ENCODE measurements at regions not wholly inside any gene's neighbourhood (a gene's known extent, or its start where the extent isn't known, plus 50 kb on each side); places are given as distances from the start of the nearest gene placed in this dataset.
A peak's percentile ranks its signal among the peaks of the same experiment; 100 is the strongest.

DNA sequence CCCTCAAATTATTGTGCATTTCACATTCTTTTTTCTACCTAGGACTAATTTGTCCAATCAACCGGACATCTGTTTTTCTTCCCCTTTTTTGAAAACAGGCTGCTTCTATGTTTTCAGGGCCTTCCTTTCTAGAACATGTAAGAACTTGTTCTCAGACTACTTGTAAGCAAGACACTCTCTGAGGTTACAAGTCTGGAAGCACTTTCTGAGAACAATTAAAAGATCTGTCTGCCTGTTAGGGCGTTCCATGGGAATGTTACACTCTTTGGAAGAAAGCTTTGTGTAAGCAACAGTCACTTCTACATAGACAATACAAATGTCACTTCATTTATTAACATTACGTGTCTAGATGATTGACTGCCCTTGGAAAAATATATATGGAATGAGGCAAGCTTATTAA is 50.9 kb upstream of the HSPB3 start:
- TF ChIP-seq EZH2 (IDR thresholded peaks at IDR 0.05; ENCODE audit: borderline replicate concordance) (no peak), EZH2phosphoT487 (IDR thresholded peaks at IDR 0.05; ENCODE audit: low read depth, severe bottlenecking, unreplicated experiment) (no peak)
- TF ChIP-seq, protein P1, sequence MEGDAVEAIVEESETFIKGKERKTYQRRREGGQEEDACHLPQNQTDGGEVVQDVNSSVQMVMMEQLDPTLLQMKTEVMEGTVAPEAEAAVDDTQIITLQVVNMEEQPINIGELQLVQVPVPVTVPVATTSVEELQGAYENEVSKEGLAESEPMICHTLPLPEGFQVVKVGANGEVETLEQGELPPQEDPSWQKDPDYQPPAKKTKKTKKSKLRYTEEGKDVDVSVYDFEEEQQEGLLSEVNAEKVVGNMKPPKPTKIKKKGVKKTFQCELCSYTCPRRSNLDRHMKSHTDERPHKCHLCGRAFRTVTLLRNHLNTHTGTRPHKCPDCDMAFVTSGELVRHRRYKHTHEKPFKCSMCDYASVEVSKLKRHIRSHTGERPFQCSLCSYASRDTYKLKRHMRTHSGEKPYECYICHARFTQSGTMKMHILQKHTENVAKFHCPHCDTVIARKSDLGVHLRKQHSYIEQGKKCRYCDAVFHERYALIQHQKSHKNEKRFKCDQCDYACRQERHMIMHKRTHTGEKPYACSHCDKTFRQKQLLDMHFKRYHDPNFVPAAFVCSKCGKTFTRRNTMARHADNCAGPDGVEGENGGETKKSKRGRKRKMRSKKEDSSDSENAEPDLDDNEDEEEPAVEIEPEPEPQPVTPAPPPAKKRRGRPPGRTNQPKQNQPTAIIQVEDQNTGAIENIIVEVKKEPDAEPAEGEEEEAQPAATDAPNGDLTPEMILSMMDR (IDR thresholded peaks at IDR 0.05; ENCODE audit: poor library complexity): no peak
- Histone ChIP-seq H3K36me3 (replicated peaks; ENCODE audit: insufficient read depth, low read depth) (no peaks in the 10 kb centered on the region), H3K79me2 (no peaks in the 10 kb centered on the region), H3K9me2 (replicated peaks; ENCODE audit: insufficient read depth) (no peaks in the 10 kb centered on the region), H2AFZ (no peak overlapping the region), H3K9me3 (ENCODE audit: low read depth) (no peaks in the 10 kb centered on the region), H4K20me1 (ENCODE audit: insufficient read depth, poor library complexity, severe bottlenecking) (no peaks in the 10 kb centered on the region), H3K27me3 (no peaks in the 10 kb centered on the region), H3K27ac (peak overlapping the region; percentile 36), H3K4me3 (no peak overlapping the region), H3K4me1 (ENCODE audit: insufficient read depth) (peaks cover 10% of the 10 kb centered on the region), H3K4me2 (no peak overlapping the region)
- WGBS (ENCODE audit: low lambda C conversion rate, missing lambda C conversion rate): 58% methylated on average over 3 of the region's 3 CpGs
- no peak for DNase-seq (ENCODE audit: low spot score)

DNA sequence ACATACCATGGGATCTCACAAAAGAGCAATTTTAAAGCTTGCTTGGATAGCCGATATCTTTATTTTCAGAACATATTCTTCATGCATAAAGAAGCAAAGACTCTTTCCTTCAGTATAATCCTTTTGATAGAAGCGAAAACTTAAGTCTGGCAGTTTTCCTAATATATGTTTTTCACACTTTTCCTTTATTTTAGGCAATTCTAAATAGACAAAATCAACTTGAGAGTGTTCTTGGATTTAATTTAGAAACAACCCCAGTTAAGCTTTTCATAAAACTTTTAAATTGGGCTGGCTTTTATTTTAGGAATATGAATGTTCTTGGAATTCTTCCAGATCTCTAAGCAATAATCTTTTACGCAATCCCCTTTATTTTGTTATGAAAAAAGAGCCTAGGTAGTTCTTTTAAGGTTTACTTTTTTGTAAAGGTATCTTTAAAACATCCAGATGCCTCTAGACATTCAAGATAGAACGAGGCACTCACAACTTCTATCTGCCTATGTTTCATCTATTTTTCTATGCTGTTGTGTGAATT is 51.5 kb upstream of the HSPB3 start:
- peaks cover 10% of the 10 kb centered on the region for H3K4me1 ChIP-seq (ENCODE audit: insufficient read depth)
- H3K27ac ChIP-seq: peak overlapping the region; percentile 36
- no peaks in the 10 kb centered on the region for H3K9me2 ChIP-seq (replicated peaks; ENCODE audit: insufficient read depth)
- H3K9me3 ChIP-seq (ENCODE audit: low read depth): no peaks in the 10 kb centered on the region
- no peaks in the 10 kb centered on the region for H3K36me3 ChIP-seq (replicated peaks; ENCODE audit: insufficient read depth, low read depth)
- WGBS (ENCODE audit: low lambda C conversion rate, missing lambda C conversion rate): 82% methylated on average over 4 of the region's 4 CpGs
- DNase-seq (ENCODE audit: low spot score): no peak
- H3K27me3 ChIP-seq: no peaks in the 10 kb centered on the region
- no peaks in the 10 kb centered on the region for H4K20me1 ChIP-seq (ENCODE audit: insufficient read depth, poor library complexity, severe bottlenecking)
- no peak for TF ChIP-seq EZH2phosphoT487 (IDR thresholded peaks at IDR 0.05; ENCODE audit: low read depth, severe bottlenecking, unreplicated experiment)
- TF ChIP-seq, protein P1 (IDR thresholded peaks at IDR 0.05; ENCODE audit: poor library complexity): no peak
- TF ChIP-seq EZH2 (IDR thresholded peaks at IDR 0.05; ENCODE audit: borderline replicate concordance): no peak
- no peak overlapping the region for H2AFZ ChIP-seq
- H3K4me3 ChIP-seq: no peak overlapping the region
- H3K79me2 ChIP-seq: no peaks in the 10 kb centered on the region
- H3K4me2 ChIP-seq: no peak overlapping the region

DNA sequence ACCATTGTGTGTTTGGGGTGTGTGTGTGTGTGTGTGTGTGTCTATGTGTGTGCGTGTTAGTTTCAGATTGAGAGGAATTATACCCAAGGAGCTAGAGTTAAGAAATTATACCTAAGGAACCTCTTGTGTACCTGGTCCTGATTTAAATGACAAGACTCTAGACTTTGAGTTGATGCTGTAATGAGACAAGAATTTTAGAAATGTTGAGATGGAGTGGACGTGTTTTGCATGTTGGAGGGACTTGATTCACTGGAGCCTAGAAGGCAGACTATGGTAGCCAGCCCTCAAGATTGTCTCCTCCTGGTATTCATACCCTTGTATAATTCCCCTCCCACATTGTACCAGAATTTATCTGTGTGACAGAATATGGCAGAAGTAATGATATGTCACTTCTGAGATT is 52.4 kb upstream of the HSPB3 start:
- Histone ChIP-seq H3K4me1 (ENCODE audit: insufficient read depth) (peaks cover 10% of the 10 kb centered on the region), H3K27ac (no peak overlapping the region), H3K27me3 (no peaks in the 10 kb centered on the region), H3K79me2 (no peaks in the 10 kb centered on the region), H3K4me3 (no peak overlapping the region), H3K36me3 (replicated peaks; ENCODE audit: insufficient read depth, low read depth) (no peaks in the 10 kb centered on the region), H3K9me2 (replicated peaks; ENCODE audit: insufficient read depth) (no peaks in the 10 kb centered on the region), H4K20me1 (ENCODE audit: insufficient read depth, poor library complexity, severe bottlenecking) (no peaks in the 10 kb centered on the region), H2AFZ (no peak overlapping the region), H3K9me3 (ENCODE audit: low read depth) (no peaks in the 10 kb centered on the region), H3K4me2 (no peak overlapping the region)
- TF ChIP-seq, protein P1 (IDR thresholded peaks at IDR 0.05; ENCODE audit: poor library complexity): no peak
- no peak for TF ChIP-seq EZH2 (IDR thresholded peaks at IDR 0.05; ENCODE audit: borderline replicate concordance)
- no peak for TF ChIP-seq EZH2phosphoT487 (IDR thresholded peaks at IDR 0.05; ENCODE audit: low read depth, severe bottlenecking, unreplicated experiment)
- 86% methylated on average over 2 of the region's 2 CpGs for WGBS (ENCODE audit: low lambda C conversion rate, missing lambda C conversion rate)
- no peak for DNase-seq (ENCODE audit: low spot score)

DNA sequence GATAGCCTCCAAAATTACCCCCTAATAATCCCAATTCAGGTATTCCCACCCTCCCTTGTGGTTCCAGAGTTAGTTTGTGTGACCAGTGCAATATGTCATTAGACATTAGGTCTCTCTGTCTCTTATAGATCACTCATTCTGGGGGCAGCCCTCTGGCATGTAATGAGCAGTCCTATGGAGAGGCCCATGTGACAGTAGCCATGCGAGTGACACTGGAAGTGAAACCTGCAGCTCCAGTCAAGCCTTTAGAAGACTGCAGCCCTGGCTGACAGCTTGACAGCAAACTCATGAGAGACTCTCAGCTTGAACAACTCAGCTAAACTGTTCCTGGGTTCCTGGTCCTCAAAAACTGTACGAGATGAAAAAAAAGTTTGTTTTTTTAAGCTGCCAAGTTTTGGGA is 54.0 kb upstream of the HSPB3 start:
- H3K27me3 ChIP-seq: no peaks in the 10 kb centered on the region
- no peaks in the 10 kb centered on the region for H3K79me2 ChIP-seq
- WGBS (ENCODE audit: low lambda C conversion rate, missing lambda C conversion rate): 48% methylated on average over 2 of the region's 2 CpGs
- H3K4me1 ChIP-seq (ENCODE audit: insufficient read depth): peaks cover 10% of the 10 kb centered on the region
- no peak overlapping the region for H3K4me3 ChIP-seq
- no peak overlapping the region for H3K4me2 ChIP-seq
- H3K27ac ChIP-seq: no peak overlapping the region
- no peak for DNase-seq (ENCODE audit: low spot score)
- H2AFZ ChIP-seq: no peak overlapping the region
- H4K20me1 ChIP-seq (ENCODE audit: insufficient read depth, poor library complexity, severe bottlenecking): no peaks in the 10 kb centered on the region
- no peaks in the 10 kb centered on the region for H3K9me3 ChIP-seq (ENCODE audit: low read depth)
- H3K9me2 ChIP-seq (replicated peaks; ENCODE audit: insufficient read depth): no peaks in the 10 kb centered on the region
- TF ChIP-seq, protein P1 (IDR thresholded peaks at IDR 0.05; ENCODE audit: poor library complexity): no peak
- TF ChIP-seq EZH2phosphoT487 (IDR thresholded peaks at IDR 0.05; ENCODE audit: low read depth, severe bottlenecking, unreplicated experiment): no peak
- no peak for TF ChIP-seq EZH2 (IDR thresholded peaks at IDR 0.05; ENCODE audit: borderline replicate concordance)
- no peaks in the 10 kb centered on the region for H3K36me3 ChIP-seq (replicated peaks; ENCODE audit: insufficient read depth, low read depth)
